Neuronal stem cell (in vitro differentiated cells): ENCODE measurements at regions not wholly inside any gene's neighbourhood (a gene's known extent, or its start where the extent isn't known, plus 50 kb on each side); places are given as distances from the start of the nearest gene placed in this dataset.

Experiments used
- DNase-seq: peaks from one replicate; pipeline ENCODE4 v3.0.0-alpha.2; 2013; ENCODE audit warnings: low spot score
- H2AFZ ChIP-seq: one replicate; pipeline ENCODE4 v1.6.1; 2013; ENCODE audit warnings: mild to moderate bottlenecking, low read length, inconsistent platforms
- H2AK5ac ChIP-seq: 2 replicates; pipeline ENCODE4 v1.6.1; 2013; ENCODE audit warnings: low read depth, mild to moderate bottlenecking, inconsistent platforms, low read length, moderate library complexity, mixed read lengths
- H2BK120ac ChIP-seq: 2 replicates; pipeline ENCODE4 v1.6.1; 2013; ENCODE audit warnings: low read depth, mild to moderate bottlenecking, inconsistent platforms, low read length, moderate library complexity, mixed read lengths
- H2BK12ac ChIP-seq: one replicate; pipeline ENCODE4 v1.6.1; 2013; ENCODE audit warnings: low read length, inconsistent platforms
- H2BK15ac ChIP-seq: 2 replicates; pipeline ENCODE4 v1.6.1; 2013; ENCODE audit warnings: mild to moderate bottlenecking, low read length, inconsistent platforms, mixed read lengths
- H2BK5ac ChIP-seq: one replicate; pipeline ENCODE4 v1.6.1; 2013; ENCODE audit warnings: inconsistent platforms, mild to moderate bottlenecking, low read length, moderate library complexity
- H3K14ac ChIP-seq: one replicate; pipeline ENCODE4 v1.6.1; 2013; ENCODE audit warnings: low read length, inconsistent platforms
- H3K18ac ChIP-seq: 2 replicates; pipeline ENCODE4 v1.6.1; 2013; ENCODE audit warnings: low read length, inconsistent platforms
- H3K23ac ChIP-seq: 2 replicates; pipeline ENCODE4 v1.6.1; 2013; ENCODE audit warnings: low read depth, mild to moderate bottlenecking, mixed read lengths, low read length, inconsistent platforms; ENCODE audit not compliant: poor library complexity
- H3K27ac ChIP-seq: replicated peaks from 3 replicates; pipeline ENCODE4 v1.5.1; 2013; ENCODE audit warnings: low read length, inconsistent platforms
- H3K27me3 ChIP-seq, 3 experiments: 2 replicates each; pipeline ENCODE4 v1.6.1; 2013; ENCODE audit warnings: low read length in 3 of 3, mild to moderate bottlenecking in 2 of 3, inconsistent platforms in 1 of 3, low read depth in 1 of 3, mixed read lengths in 1 of 3, moderate library complexity in 1 of 3; ENCODE audit not compliant: control insufficient read depth in 3 of 3, insufficient read depth in 3 of 3
- H3K36me3 ChIP-seq, 2 donors: replicated peaks in 1 of 2; 2 replicates each; pipeline ENCODE4 v1.6.1; 2013; ENCODE audit warnings: low read length in 2 of 2; ENCODE audit not compliant: control insufficient read depth in 2 of 2, insufficient read depth in 2 of 2
- H3K4ac ChIP-seq: 2 replicates; pipeline ENCODE4 v1.6.1; 2013; ENCODE audit warnings: inconsistent platforms, mild to moderate bottlenecking, low read length, moderate library complexity
- H3K4me1 ChIP-seq, 2 donors: 1 replicate in 1 of 2; 2 replicates in 1 of 2; pipeline ENCODE4 v1.6.1; 2013; ENCODE audit warnings: low read length in 2 of 2, low read depth in 1 of 2; ENCODE audit not compliant: control insufficient read depth in 2 of 2, insufficient read depth in 1 of 2
- H3K4me2 ChIP-seq: one replicate; pipeline ENCODE4 v1.6.1; 2013; ENCODE audit warnings: mild to moderate bottlenecking, low read length, inconsistent platforms; ENCODE audit not compliant: insufficient read depth, poor library complexity, severe bottlenecking
- H3K4me3 ChIP-seq, 2 donors: 2 replicates each; pipeline ENCODE4 v1.5.1; 2013; ENCODE audit warnings: low read length in 2 of 2, mild to moderate bottlenecking in 2 of 2, inconsistent platforms in 1 of 2, moderate library complexity in 1 of 2
- H3K79me1 ChIP-seq: one replicate; pipeline ENCODE4 v1.6.1; 2013; ENCODE audit warnings: low read depth, mild to moderate bottlenecking, inconsistent platforms, low read length, moderate library complexity
- H3K9ac ChIP-seq: one replicate; pipeline ENCODE4 v1.6.1; 2013; ENCODE audit warnings: mild to moderate bottlenecking, low read depth, low read length, inconsistent platforms; ENCODE audit not compliant: poor library complexity
- H3K9me3 ChIP-seq, 2 donors: replicated peaks in 1 of 2; 2 replicates each; pipeline versions ENCODE3 to v1.6.1; 2013; ENCODE audit warnings: low read length in 2 of 2, mild to moderate bottlenecking in 2 of 2, inconsistent platforms in 1 of 2, low read depth in 1 of 2, mixed read lengths in 1 of 2, moderate library complexity in 1 of 2; ENCODE audit not compliant: control insufficient read depth in 2 of 2, insufficient read depth in 1 of 2
- H4K8ac ChIP-seq: one replicate; pipeline ENCODE4 v1.6.1; 2013; ENCODE audit warnings: low read depth, mild to moderate bottlenecking, inconsistent platforms, low read length, moderate library complexity
- H4K91ac ChIP-seq: one replicate; pipeline ENCODE4 v1.6.1; 2013; ENCODE audit warnings: low read length, low read depth, mild to moderate bottlenecking, inconsistent platforms; ENCODE audit not compliant: poor library complexity
- WGBS, 2 donors: extraction: QIAGEN DNeasy Blood & Tissue Kit; methylation state at CpG; one replicate each; pipeline ENCODE4 v1.1.7; 2013; ENCODE audit warnings: missing lambda C conversion rate in 2 of 2, mixed read lengths in 1 of 2; ENCODE audit not compliant: insufficient read length in 2 of 2, insufficient replicate concordance in 1 of 2; ENCODE audit errors: extremely low coverage in 2 of 2; 5-methylcytosine and 5-hydroxymethylcytosine counted together

DNA sequence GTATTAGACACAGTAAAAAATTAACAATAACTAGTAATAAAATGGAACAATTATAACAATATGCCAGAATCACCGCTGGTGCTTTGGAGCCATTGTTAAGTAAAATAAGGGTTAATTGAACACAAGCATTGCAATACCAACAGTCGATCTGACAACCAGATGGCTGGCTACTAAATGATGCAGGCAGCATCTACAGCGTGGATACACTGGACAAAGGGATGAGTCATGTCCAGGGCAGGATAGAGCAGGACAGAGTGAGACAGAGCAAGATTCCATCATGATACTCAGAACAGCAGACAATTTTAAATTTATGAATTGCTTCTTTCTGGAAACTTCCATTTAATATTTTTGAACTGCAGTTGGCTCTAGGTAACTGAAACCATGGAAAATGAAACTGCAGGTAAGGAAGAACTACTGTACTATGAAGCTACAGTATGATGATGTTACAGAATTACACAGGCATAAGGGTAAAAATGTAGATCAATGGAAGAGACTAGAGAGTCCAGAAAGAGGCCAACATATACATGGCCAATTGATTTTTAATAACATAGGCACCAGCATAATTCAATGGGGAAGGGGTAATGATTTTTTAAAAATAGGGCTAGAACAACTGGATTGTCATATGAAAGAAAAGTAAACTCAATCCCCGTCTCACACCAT lies 168.7 kb downstream of the RRAGC start:
- WGBS, 2 donors, result no CpG with 5 or more reads among the region's 4 CpGs
- no peak overlapping the region for H2BK120ac ChIP-seq
- H3K9ac ChIP-seq, result no peak overlapping the region
- no peak overlapping the region for H2AK5ac ChIP-seq
- H2BK12ac ChIP-seq, result no peak overlapping the region
- no peak overlapping the region for H4K91ac ChIP-seq
- H3K9me3 ChIP-seq, result no peaks in the 10 kb centered on the region
- H3K14ac ChIP-seq, result no peak overlapping the region
- H3K23ac ChIP-seq, result no peak overlapping the region
- H4K8ac ChIP-seq, result no peak overlapping the region
- H3K79me1 ChIP-seq, result no peaks in the 10 kb centered on the region
- DNase-seq, result no peak
- no peak overlapping the region for H2BK15ac ChIP-seq
- H3K4ac ChIP-seq, result no peak overlapping the region
- no peak overlapping the region for H3K4me3 ChIP-seq
- no peak overlapping the region for H3K4me2 ChIP-seq
- H2AFZ ChIP-seq, result no peak overlapping the region
- no peak overlapping the region for H3K27ac ChIP-seq
- H3K27me3 ChIP-seq, result peaks cover 0 to 9% (median 2%) of the 10 kb centered on the region in 3 experiments
- no peaks in the 10 kb centered on the region for H3K36me3 ChIP-seq
- peaks cover 0 to 4% of the 10 kb centered on the region in 2 donors for H3K4me1 ChIP-seq
- no peak overlapping the region for H2BK5ac ChIP-seq
- no peak overlapping the region for H3K18ac ChIP-seq

DNA sequence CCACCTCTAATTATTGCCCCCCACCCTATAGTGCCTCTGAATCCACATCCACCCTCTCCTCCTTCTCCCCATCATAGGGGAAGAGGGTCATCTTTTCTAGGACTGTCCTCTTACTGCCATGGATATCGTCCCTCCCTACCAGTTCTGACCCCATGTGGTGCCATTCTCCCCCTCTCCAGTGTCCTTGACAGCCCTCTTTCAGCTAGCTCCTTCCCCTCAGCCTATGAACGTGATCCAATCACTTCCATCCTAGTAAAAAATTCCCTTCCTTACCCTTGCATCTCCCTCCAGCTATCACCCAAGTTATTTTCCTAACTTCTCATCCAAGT lies 172.7 kb downstream of the RRAGC start:
- H3K18ac ChIP-seq, result no peak overlapping the region
- H2AK5ac ChIP-seq, result no peak overlapping the region
- H3K36me3 ChIP-seq, result no peaks in the 10 kb centered on the region
- H2AFZ ChIP-seq, result no peak overlapping the region
- WGBS, 2 donors, result no CpG with 5 or more reads among the region's 2 CpGs
- no peak overlapping the region for H3K4me2 ChIP-seq
- no peak overlapping the region for H2BK120ac ChIP-seq
- no peak overlapping the region for H3K9ac ChIP-seq
- H2BK15ac ChIP-seq, result no peak overlapping the region
- H3K23ac ChIP-seq, result no peak overlapping the region
- no peak overlapping the region for H2BK5ac ChIP-seq
- no peak for DNase-seq
- peaks cover 0 to 4% of the 10 kb centered on the region in 2 donors for H3K4me1 ChIP-seq
- H3K9me3 ChIP-seq, result peaks cover 0 to 2% of the 10 kb centered on the region in 2 donors
- peaks cover 0 to 9% (median 0%) of the 10 kb centered on the region in 3 experiments for H3K27me3 ChIP-seq
- no peak overlapping the region for H4K8ac ChIP-seq
- no peak overlapping the region for H3K14ac ChIP-seq
- H3K79me1 ChIP-seq, result no peaks in the 10 kb centered on the region
- no peak overlapping the region for H3K27ac ChIP-seq
- no peak overlapping the region for H3K4me3 ChIP-seq
- no peak overlapping the region for H3K4ac ChIP-seq
- no peak overlapping the region for H2BK12ac ChIP-seq
- H4K91ac ChIP-seq, result no peak overlapping the region

DNA sequence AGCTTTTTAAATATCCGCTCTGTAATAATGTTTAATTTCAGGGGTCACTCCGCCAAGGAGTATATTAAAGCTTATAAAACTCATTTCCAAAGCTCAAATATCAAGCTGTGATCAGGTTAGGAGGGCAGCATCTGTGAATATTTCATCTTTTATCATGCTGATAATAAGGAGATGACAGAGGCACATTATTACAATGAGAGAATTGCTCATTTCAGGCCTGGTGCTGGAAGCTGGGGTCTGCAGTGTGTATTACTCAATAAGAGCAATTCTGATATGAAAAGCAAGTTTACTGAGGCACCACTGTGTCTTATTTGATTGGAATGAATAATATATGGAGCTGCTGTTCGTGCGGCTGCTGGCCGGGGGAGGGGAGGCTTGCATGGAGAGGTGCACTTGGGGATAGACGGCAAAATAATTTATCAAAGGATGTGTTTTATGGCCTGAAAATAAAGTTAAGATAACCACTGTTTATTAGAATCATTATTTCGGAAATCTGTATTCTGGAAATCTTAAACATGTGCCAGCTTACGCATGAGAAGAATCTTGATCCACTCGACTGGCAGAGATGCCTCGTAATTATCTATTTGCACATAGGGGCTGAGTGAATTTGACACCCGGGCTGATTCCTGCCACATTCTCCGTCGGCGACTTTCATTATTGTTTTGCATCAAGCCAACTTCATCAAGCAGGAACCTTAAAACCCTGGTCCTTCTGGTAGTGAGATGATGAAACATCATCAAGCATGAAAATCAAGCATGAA lies 173.2 kb downstream of the RRAGC start:
- Histone ChIP-seq H3K9me3 (peaks cover 0 to 2% of the 10 kb centered on the region in 2 donors), H2BK120ac (no peak overlapping the region), H3K4me1 (peaks cover 0 to 4% of the 10 kb centered on the region in 2 donors), H3K27ac (no peak overlapping the region), H3K4me2 (no peak overlapping the region), H3K18ac (no peak overlapping the region), H3K4me3 (no peak overlapping the region), H4K91ac (no peak overlapping the region), H3K27me3 (peaks cover 0 to 9% (median 0%) of the 10 kb centered on the region in 3 experiments), H3K79me1 (no peaks in the 10 kb centered on the region), H2BK12ac (no peak overlapping the region), H3K14ac (no peak overlapping the region), H2AK5ac (no peak overlapping the region), H2BK15ac (no peak overlapping the region), H3K9ac (no peak overlapping the region), H3K23ac (no peak overlapping the region), H3K36me3 (no peaks in the 10 kb centered on the region), H2BK5ac (no peak overlapping the region), H3K4ac (no peak overlapping the region), H4K8ac (no peak overlapping the region), H2AFZ (no peak overlapping the region)
- DNase-seq, result no peak
- no CpG with 5 or more reads among the region's 14 CpGs for WGBS, 2 donors

DNA sequence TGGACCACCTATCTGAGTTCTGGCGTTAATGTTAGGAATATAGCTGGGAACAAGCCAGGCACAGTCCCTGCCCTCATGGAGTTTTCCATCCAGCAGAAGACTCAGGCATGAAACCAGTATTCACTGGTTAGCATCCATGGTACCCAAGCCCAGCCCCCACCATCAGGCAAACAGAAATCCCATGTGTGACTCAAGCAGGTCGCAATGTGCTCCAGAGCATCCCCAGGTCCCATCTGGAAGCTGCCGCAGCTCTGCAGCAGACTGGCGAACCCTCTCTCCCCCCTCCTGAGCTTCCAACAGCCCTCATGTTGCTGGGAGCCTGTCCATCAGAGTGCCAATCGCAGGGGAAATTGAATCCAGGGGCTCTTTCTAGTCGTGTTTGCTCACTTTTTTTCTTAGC lies 174.2 kb downstream of the RRAGC start:
- peaks cover 0 to 9% (median 0%) of the 10 kb centered on the region in 3 experiments for H3K27me3 ChIP-seq
- no CpG with 5 or more reads among the region's 6 CpGs for WGBS, 2 donors
- H2AFZ ChIP-seq, result no peak overlapping the region
- H3K9me3 ChIP-seq, result peaks cover 0 to 2% of the 10 kb centered on the region in 2 donors
- no peak overlapping the region for H2BK12ac ChIP-seq
- H3K27ac ChIP-seq, result no peak overlapping the region
- no peak overlapping the region for H4K91ac ChIP-seq
- H3K4me2 ChIP-seq, result no peak overlapping the region
- H3K4me1 ChIP-seq, result peaks cover 0 to 4% of the 10 kb centered on the region in 2 donors
- H4K8ac ChIP-seq, result no peak overlapping the region
- no peak overlapping the region for H2BK15ac ChIP-seq
- H2BK5ac ChIP-seq, result no peak overlapping the region
- H3K18ac ChIP-seq, result no peak overlapping the region
- H3K4me3 ChIP-seq, result no peak overlapping the region
- no peak overlapping the region for H3K14ac ChIP-seq
- H3K36me3 ChIP-seq, result no peaks in the 10 kb centered on the region
- H3K9ac ChIP-seq, result no peak overlapping the region
- H2AK5ac ChIP-seq, result peak overlapping the region; percentile 32
- no peak overlapping the region for H3K4ac ChIP-seq
- H3K23ac ChIP-seq, result no peak overlapping the region
- H3K79me1 ChIP-seq, result no peaks in the 10 kb centered on the region
- H2BK120ac ChIP-seq, result peak overlapping the region; percentile 11
- no peak for DNase-seq
